HepG2 (cell line): ENCODE measurements at regions not wholly inside any gene's neighbourhood (a gene's known extent, or its start where the extent isn't known, plus 50 kb on each side); places are given as distances from the start of the nearest gene placed in this dataset.

ENCODE experiments used
- ATAC-seq: fragments of 200-7000 bp; cut with Tn5 transposase; 3 replicates; pipeline ENCODE4 v1.9.1; 2020; ENCODE audit warnings: mild to moderate bottlenecking, moderate library complexity
- BruUV-seq: library from RNA; stranded (reverse); fragments of 400-500 nt; replicated peaks from 2 replicates; lab custom pipeline; 2021; lab: Mats Ljungman, UMichigan
- CTCF ChIA-PET: fragments of 300-600 bp; formaldehyde crosslinking; extraction: SDS; loops from one replicate; lab custom pipeline; 2021; ENCODE audit warnings: low total read pairs, inconsistent platforms, low intra/inter-chr PET ratio; lab: Yijun Ruan, JAX
- POLR2A ChIA-PET: fragments of 350-600 bp; sonication (Branson Sonifier 250); formaldehyde crosslinking; loops from one replicate; lab custom pipeline; 2020; ENCODE audit warnings: antibody characterized with exemption, inconsistent platforms; lab: Yijun Ruan, JAX
- DNase-seq: peaks from one replicate; pipeline ENCODE4 v3.0.0-alpha.2; 2015; ENCODE audit warnings: low spot score
- FAIRE-seq: peaks from 3 replicates; lab custom pipeline; 2011; peaks lifted over from hg19 to GRCh38; lab: Jason Lieb, UNC
- H2AFZ ChIP-seq: one replicate; pipeline ENCODE4 v1.6.1; 2011; ENCODE audit warnings: low read length, inconsistent platforms
- H3K27ac ChIP-seq: fragments of 300-600 bp; 3 replicates; pipeline ENCODE4 v1.8.0; 2011; ENCODE audit warnings: mixed run types, mild to moderate bottlenecking, mixed read lengths, low read length, inconsistent platforms; ENCODE audit not compliant: insufficient read depth; ENCODE audit errors: extremely low read length
- H3K27me3 ChIP-seq, 2 experiments: fragments of 200-600 bp in 1 of 2; 2 replicates in 1 of 2; 3 replicates in 1 of 2; pipeline versions ENCODE4 v1.6.0 to v1.8.0; 2011; ENCODE audit warnings: low read length in 2 of 2, mild to moderate bottlenecking in 2 of 2, moderate library complexity in 2 of 2, inconsistent platforms in 1 of 2; ENCODE audit not compliant: insufficient read depth in 2 of 2, control insufficient read depth in 1 of 2
- H3K36me3 ChIP-seq, 2 experiments: fragments of 200-600 bp in 1 of 2; replicated peaks in 1 of 2; 2 replicates in 1 of 2; 3 replicates in 1 of 2; pipeline versions ENCODE4 v1.5.1 to v1.8.0; 2011; ENCODE audit warnings: low read length in 2 of 2, inconsistent platforms in 1 of 2; ENCODE audit not compliant: insufficient read depth in 2 of 2, control insufficient read depth in 1 of 2
- H3K4me1 ChIP-seq: 2 replicates; pipeline ENCODE4 v1.5.1; 2012; ENCODE audit warnings: low read length, inconsistent platforms; ENCODE audit not compliant: insufficient read depth
- H3K4me2 ChIP-seq: 2 replicates; pipeline ENCODE4 v1.6.0; 2011; ENCODE audit warnings: low read depth, low read length, inconsistent platforms
- H3K4me3 ChIP-seq, 3 experiments: fragments of 200-600 bp in 1 of 3; sonication (generic), shearing (Covaris generic) in 1 of 3; replicated peaks in 1 of 3; 2 replicates each; pipeline ENCODE4 v1.5.1; 2011 to 2016; ENCODE audit warnings: low read length in 3 of 3, inconsistent platforms in 2 of 3, low read depth in 2 of 3, mild to moderate bottlenecking in 2 of 3, control low read depth in 1 of 3, mixed read lengths in 1 of 3; ENCODE audit not compliant: insufficient read depth in 1 of 3
- H3K79me2 ChIP-seq: one replicate; pipeline ENCODE4 v1.6.1; 2011; ENCODE audit warnings: low read length, inconsistent platforms; ENCODE audit not compliant: insufficient read depth
- H3K9ac ChIP-seq: 2 replicates; pipeline ENCODE4 v1.6.0; 2011; ENCODE audit warnings: mild to moderate bottlenecking, low read depth, low read length, inconsistent platforms; ENCODE audit not compliant: insufficient read depth
- H3K9me3 ChIP-seq: 2 replicates; pipeline ENCODE4 v1.5.1; 2012; ENCODE audit warnings: mild to moderate bottlenecking, low read length
- H4K20me1 ChIP-seq: 2 replicates; pipeline ENCODE4 v1.6.0; 2011; ENCODE audit warnings: inconsistent platforms, mild to moderate bottlenecking, low read length, moderate library complexity; ENCODE audit not compliant: insufficient read depth
- BRD4 ChIP-seq: sonication (generic); formaldehyde crosslinking; IDR thresholded peaks from 2 replicates; pipeline ENCODE4 v1.4.0; 2020; ENCODE audit warnings: missing genetic modification reagents
- CEBPZ ChIP-seq: IDR thresholded peaks from 2 replicates; pipeline ENCODE4 v1.6.1; 2012; ENCODE audit warnings: low read length, improper control_type of control experiment
- E2F2 ChIP-seq: sonication (generic); formaldehyde crosslinking; IDR thresholded peaks from 2 replicates; pipeline ENCODE4 v1.4.0; 2020; ENCODE audit warnings: missing genetic modification reagents, borderline replicate concordance
- ERF ChIP-seq: IDR thresholded peaks from 2 replicates; pipeline ENCODE4 v1.6.1; 2018; ENCODE audit warnings: missing biosample characterization, missing genetic modification reagents
- ZNF501 ChIP-seq: sonication (generic); formaldehyde crosslinking; IDR thresholded peaks from 2 replicates; pipeline ENCODE4 v1.5.1; 2020; ENCODE audit warnings: mild to moderate bottlenecking, moderate library complexity, missing genetic modification reagents
- in situ Hi-C: cut with HindIII; loops from 2 replicates; pipeline ENCODE4 v1.10.0; 2017; ENCODE audit warnings: low pct_unique_long_range_greater_than_20kb; ENCODE audit not compliant: extremely low pct_ligation_motif_present
- intact Hi-C: fragments of 100-400 bp; cut with micrococcal nuclease; formaldehyde crosslinking; loops from one replicate; pipeline ENCODE4 v1.10.0; 2022; ENCODE audit not compliant: unreplicated experiment

DNA sequence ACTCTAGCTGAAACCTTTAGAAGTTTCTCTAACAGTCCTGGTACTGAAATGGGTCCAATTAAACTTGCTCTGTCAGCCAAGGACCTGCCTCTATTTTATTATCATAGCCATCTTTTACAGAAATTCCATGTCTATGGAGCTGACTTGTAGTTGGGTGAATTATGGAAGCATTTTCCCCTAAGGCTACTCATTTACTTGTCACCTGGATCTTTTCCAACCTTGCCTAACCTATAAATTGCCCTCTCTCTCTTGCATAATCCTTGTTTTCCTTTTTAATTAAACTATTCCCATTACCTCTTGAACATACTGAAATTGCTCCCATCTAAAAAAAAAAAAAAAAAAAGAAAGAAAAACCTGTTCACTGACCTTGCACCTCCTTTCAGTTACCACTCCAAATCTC lies 74.6 kb upstream of the DOK6 start:
- DNase-seq, result no peak
- Histone ChIP-seq H3K79me2 (no peaks in the 10 kb centered on the region), H3K9ac (no peak overlapping the region), H3K4me2 (no peak overlapping the region), H3K4me3 (no peak overlapping the region), H3K4me1 (peaks cover 13% of the 10 kb centered on the region), H2AFZ (no peak overlapping the region), H3K27me3 (no peaks in the 10 kb centered on the region), H3K9me3 (no peaks in the 10 kb centered on the region), H3K27ac (no peak overlapping the region), H4K20me1 (no peaks in the 10 kb centered on the region), H3K36me3 (no peaks in the 10 kb centered on the region)
- intact Hi-C loops, result no loop called here
- ATAC-seq, result no peak
- ChIA-PET CTCF (no interaction called here), POLR2A (no interaction called here)
- BruUV-seq, result no TSS peak
- in situ Hi-C loops, result no loop called here
- no peak for FAIRE-seq
- TF ChIP-seq BRD4, result no peak
- TF ChIP-seq E2F2 (CRISPR knock-in tag), result no peak
- TF ChIP-seq CEBPZ, result no peak
- no peak for TF ChIP-seq ERF (CRISPR knock-in tag)
- TF ChIP-seq ZNF501 (CRISPR knock-in tag), result no peak
